Muscle of leg (tissue), 3 donors: ENCODE measurements at regions not wholly inside any gene's neighbourhood (a gene's known extent, or its start where the extent isn't known, plus 50 kb on each side); places are given as distances from the start of the nearest gene placed in this dataset.

Experiments
- DNase-seq: peaks from one replicate; pipeline ENCODE4 v3.0.0; 2013
- H3K27ac ChIP-seq: one replicate; pipeline ENCODE4 v1.5.1; 2013; ENCODE audit warnings: mild to moderate bottlenecking, low read length, control low read depth
- H3K27me3 ChIP-seq: one replicate; pipeline ENCODE4 v1.6.1; 2013; ENCODE audit warnings: low read length; ENCODE audit not compliant: control insufficient read depth, insufficient read depth
- H3K36me3 ChIP-seq: one replicate; pipeline ENCODE4 v1.6.1; 2013; ENCODE audit warnings: low read length; ENCODE audit not compliant: control insufficient read depth, insufficient read depth
- H3K4me1 ChIP-seq: one replicate; pipeline ENCODE4 v1.6.1; 2013; ENCODE audit warnings: low read length; ENCODE audit not compliant: control insufficient read depth, insufficient read depth
- H3K4me3 ChIP-seq: one replicate; pipeline ENCODE4 v1.5.1; 2013; ENCODE audit warnings: low read length, control low read depth
- H3K9me3 ChIP-seq: replicated peaks from 2 replicates; pipeline ENCODE4 v1.6.1; 2013; ENCODE audit warnings: low read depth, low read length; ENCODE audit not compliant: control insufficient read depth
- WGBS: methylation state at CpG from one replicate; pipeline ENCODE4 v1.1.5; 2013; ENCODE audit warnings: missing lambda C conversion rate; ENCODE audit not compliant: insufficient coverage; 5-methylcytosine and 5-hydroxymethylcytosine counted together

GRCh38 chr5:126694403-126694802 lies 82.5 kb upstream of the LMNB1 start:
- no peak overlapping the region for H3K27ac ChIP-seq
- no peaks in the 10 kb centered on the region for H3K9me3 ChIP-seq
- no peak overlapping the region for H3K4me3 ChIP-seq
- WGBS: no CpG with 5 or more reads among the region's 2 CpGs
- no peaks in the 10 kb centered on the region for H3K36me3 ChIP-seq
- no peaks in the 10 kb centered on the region for H3K27me3 ChIP-seq
- no peak for DNase-seq
- no peaks in the 10 kb centered on the region for H3K4me1 ChIP-seq

GRCh38 chr5:126695091-126695490 lies 81.8 kb upstream of the LMNB1 start:
- no peaks in the 10 kb centered on the region for H3K9me3 ChIP-seq
- no peak overlapping the region for H3K27ac ChIP-seq
- WGBS: no CpG with 5 or more reads among the region's 1 CpG
- H3K36me3 ChIP-seq: no peaks in the 10 kb centered on the region
- DNase-seq: no peak
- no peaks in the 10 kb centered on the region for H3K4me1 ChIP-seq
- no peaks in the 10 kb centered on the region for H3K27me3 ChIP-seq
- no peak overlapping the region for H3K4me3 ChIP-seq

- DNase-seq: no peak
- no CpG with 5 or more reads among the region's 1 CpG for WGBS
- Histone ChIP-seq H3K27me3 (no peaks in the 10 kb centered on the region), H3K27ac (no peak overlapping the region), H3K36me3 (no peaks in the 10 kb centered on the region), H3K4me1 (no peaks in the 10 kb centered on the region), H3K9me3 (no peaks in the 10 kb centered on the region), H3K4me3 (no peak overlapping the region)
Observed at GRCh38 chr5:126707080-126707479, 69.9 kb upstream of the LMNB1 start.

GRCh38 chr5:126715765-126716164 lies 61.2 kb upstream of the LMNB1 start:
- Histone ChIP-seq H3K4me1 (no peaks in the 10 kb centered on the region), H3K9me3 (no peaks in the 10 kb centered on the region), H3K27ac (no peak overlapping the region), H3K36me3 (no peaks in the 10 kb centered on the region), H3K27me3 (no peaks in the 10 kb centered on the region), H3K4me3 (no peak overlapping the region)
- WGBS: no CpG with 5 or more reads among the region's 3 CpGs
- DNase-seq: no peak

GRCh38 chr5:126716861-126717260 lies 60.1 kb upstream of the LMNB1 start:
- no peak overlapping the region for H3K4me3 ChIP-seq
- H3K4me1 ChIP-seq: no peaks in the 10 kb centered on the region
- no peak for DNase-seq
- no peaks in the 10 kb centered on the region for H3K27me3 ChIP-seq
- WGBS: 86% methylated on average over 4 of the region's 10 CpGs
- no peak overlapping the region for H3K27ac ChIP-seq
- no peaks in the 10 kb centered on the region for H3K36me3 ChIP-seq
- H3K9me3 ChIP-seq: no peaks in the 10 kb centered on the region

- Histone ChIP-seq H3K4me3 (no peak overlapping the region), H3K9me3 (no peaks in the 10 kb centered on the region), H3K36me3 (no peaks in the 10 kb centered on the region), H3K27me3 (no peaks in the 10 kb centered on the region), H3K4me1 (no peaks in the 10 kb centered on the region), H3K27ac (no peak overlapping the region)
- DNase-seq: no peak
- 29% methylated on average over 4 of the region's 10 CpGs for WGBS
Observed at GRCh38 chr5:126718236-126718868, 58.6 kb upstream of the LMNB1 start.

- Histone ChIP-seq H3K4me1 (no peaks in the 10 kb centered on the region), H3K27ac (no peak overlapping the region), H3K36me3 (no peaks in the 10 kb centered on the region), H3K27me3 (no peaks in the 10 kb centered on the region), H3K9me3 (no peaks in the 10 kb centered on the region), H3K4me3 (no peak overlapping the region)
- no CpG with 5 or more reads among the region's 4 CpGs for WGBS
- DNase-seq: no peak
Observed at GRCh38 chr5:126720369-126720768, 56.6 kb upstream of the LMNB1 start.

- no peak for DNase-seq
- H3K27me3 ChIP-seq: no peaks in the 10 kb centered on the region
- no peaks in the 10 kb centered on the region for H3K4me1 ChIP-seq
- H3K4me3 ChIP-seq: no peak overlapping the region
- no CpG with 5 or more reads among the region's 2 CpGs for WGBS
- H3K9me3 ChIP-seq: no peaks in the 10 kb centered on the region
- no peak overlapping the region for H3K27ac ChIP-seq
- H3K36me3 ChIP-seq: no peaks in the 10 kb centered on the region
Observed at GRCh38 chr5:126723643-126724042, 53.3 kb upstream of the LMNB1 start.
